ENCODE measurements at regions not wholly inside any gene's neighbourhood (a gene's known extent, or its start where the extent isn't known, plus 50 kb on each side); places are given as distances from the start of the nearest gene placed in this dataset.
A peak's percentile ranks its signal among the peaks of the same experiment; 100 is the strongest.

DNA sequence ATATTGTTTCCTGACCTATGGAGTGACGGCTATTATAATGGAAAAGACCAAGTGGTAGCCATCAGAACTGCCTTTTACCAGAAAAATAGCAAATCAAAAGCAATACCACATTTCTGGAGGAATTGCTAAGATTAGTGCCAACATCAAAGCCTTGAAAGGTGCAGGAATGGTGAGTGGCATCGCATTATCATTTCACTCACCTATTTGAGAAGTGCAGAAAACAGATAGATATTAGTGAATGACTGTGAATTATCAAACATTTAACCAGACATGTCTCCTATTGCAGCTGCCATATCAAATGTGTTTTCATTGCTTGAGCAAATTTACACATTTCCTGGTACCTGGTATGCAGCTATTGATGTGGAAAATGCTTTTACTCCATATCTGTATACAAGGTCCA lies 1638.1 kb upstream of the PABPC4L start:
- H2BK12ac ChIP-seq (ENCODE audit: low read length in 2 of 2): no peak overlapping the region
- H3K79me1 ChIP-seq (replicated peaks; ENCODE audit: low read length, poor library complexity, severe bottlenecking): no peaks in the 10 kb centered on the region
- H4K91ac ChIP-seq (ENCODE audit: low read length): no peak overlapping the region
- no peak overlapping the region for H2AFZ ChIP-seq (ENCODE audit: low read depth, low read length)
- H2BK120ac ChIP-seq (ENCODE audit: low read depth, low read length): no peak overlapping the region
- H3K4ac ChIP-seq (ENCODE audit: low read depth in 1 of 2, low read length in 2 of 2): no peak overlapping the region
- H2BK15ac ChIP-seq (ENCODE audit: low read depth, poor library complexity, severe bottlenecking): no peak overlapping the region
- H3K9ac ChIP-seq (ENCODE audit: low read length): no peak overlapping the region
- H3K9me3 ChIP-seq (ENCODE audit: control insufficient read depth, low read length): no peaks in the 10 kb centered on the region
- H4K8ac ChIP-seq (ENCODE audit: low read length): no peak overlapping the region
- no peak overlapping the region for H3K18ac ChIP-seq (ENCODE audit: low read depth in 1 of 2, low read length in 2 of 2)
- H3K23ac ChIP-seq (ENCODE audit: low read length in 2 of 2): no peak overlapping the region
- H3K4me3 ChIP-seq (ENCODE audit: insufficient read depth in 1 of 2, low read depth in 1 of 2, low read length in 2 of 2): no peak overlapping the region
- no peak overlapping the region for H3K14ac ChIP-seq (ENCODE audit: low read length in 2 of 2)
- H3K36me3 ChIP-seq (ENCODE audit: control insufficient read depth in 1 of 2, insufficient read depth in 2 of 2, low read depth in 1 of 2, low read length in 2 of 2): no peaks in the 10 kb centered on the region
- no peak overlapping the region for H2AK5ac ChIP-seq (ENCODE audit: low read length, severe bottlenecking)
- no peak overlapping the region for H2BK5ac ChIP-seq (ENCODE audit: low read depth, low read length, poor library complexity, severe bottlenecking)
- no peak for DNase-seq
- H3K27me3 ChIP-seq (ENCODE audit: control insufficient read depth in 1 of 2, insufficient read depth in 1 of 2, low read length in 2 of 2): no peaks in the 10 kb centered on the region
- H3K4me2 ChIP-seq (ENCODE audit: low read length, poor library complexity, severe bottlenecking): no peak overlapping the region
- H3K4me1 ChIP-seq (ENCODE audit: control insufficient read depth, insufficient read depth, low read depth, low read length): no peaks in the 10 kb centered on the region
- no peak overlapping the region for H3K27ac ChIP-seq (ENCODE audit: low read length, poor library complexity, severe bottlenecking)
- no CpG with 5 or more reads among the region's 2 CpGs for WGBS

DNA sequence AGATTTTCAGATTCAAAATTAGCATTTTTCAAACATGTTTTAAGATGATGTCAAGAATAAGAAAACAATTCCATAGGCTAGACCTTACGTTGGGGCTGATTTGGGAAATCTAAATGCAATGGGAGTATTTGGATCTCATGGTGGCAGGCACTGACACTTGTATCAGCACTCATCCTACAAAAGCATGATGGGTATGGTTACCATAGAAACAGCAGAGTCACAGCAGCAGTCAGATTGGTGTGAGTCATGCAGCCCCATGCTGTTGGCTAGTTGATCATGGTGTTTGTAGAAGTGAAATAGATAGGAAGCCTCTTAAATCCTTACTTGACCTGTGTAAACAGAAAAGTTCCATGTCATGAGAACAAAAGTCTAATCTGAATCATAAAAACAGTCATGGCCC lies 1637.3 kb upstream of the PABPC4L start:
- H3K14ac ChIP-seq (ENCODE audit: low read length in 2 of 2): no peak overlapping the region
- 82% methylated on average over 1 of the region's 1 CpG for WGBS
- no peak overlapping the region for H2BK120ac ChIP-seq (ENCODE audit: low read depth, low read length)
- H3K9ac ChIP-seq (ENCODE audit: low read length): no peak overlapping the region
- no peaks in the 10 kb centered on the region for H3K9me3 ChIP-seq (ENCODE audit: control insufficient read depth, low read length)
- no peak overlapping the region for H3K4me2 ChIP-seq (ENCODE audit: low read length, poor library complexity, severe bottlenecking)
- no peaks in the 10 kb centered on the region for H3K27me3 ChIP-seq (ENCODE audit: control insufficient read depth in 1 of 2, insufficient read depth in 1 of 2, low read length in 2 of 2)
- H3K4me1 ChIP-seq (ENCODE audit: control insufficient read depth, insufficient read depth, low read depth, low read length): no peaks in the 10 kb centered on the region
- H3K36me3 ChIP-seq (ENCODE audit: control insufficient read depth in 1 of 2, insufficient read depth in 2 of 2, low read depth in 1 of 2, low read length in 2 of 2): no peaks in the 10 kb centered on the region
- no peak overlapping the region for H2AK5ac ChIP-seq (ENCODE audit: low read length, severe bottlenecking)
- H2BK15ac ChIP-seq (ENCODE audit: low read depth, poor library complexity, severe bottlenecking): no peak overlapping the region
- H3K18ac ChIP-seq (ENCODE audit: low read depth in 1 of 2, low read length in 2 of 2): no peak overlapping the region
- no peak overlapping the region for H2BK12ac ChIP-seq (ENCODE audit: low read length in 2 of 2)
- no peak overlapping the region for H3K4ac ChIP-seq (ENCODE audit: low read depth in 1 of 2, low read length in 2 of 2)
- peak; percentile 80 for DNase-seq
- H4K91ac ChIP-seq (ENCODE audit: low read length): no peak overlapping the region
- no peak overlapping the region for H3K4me3 ChIP-seq (ENCODE audit: insufficient read depth in 1 of 2, low read depth in 1 of 2, low read length in 2 of 2)
- no peaks in the 10 kb centered on the region for H3K79me1 ChIP-seq (replicated peaks; ENCODE audit: low read length, poor library complexity, severe bottlenecking)
- no peak overlapping the region for H4K8ac ChIP-seq (ENCODE audit: low read length)
- no peak overlapping the region for H2BK5ac ChIP-seq (ENCODE audit: low read depth, low read length, poor library complexity, severe bottlenecking)
- H3K27ac ChIP-seq (ENCODE audit: low read length, poor library complexity, severe bottlenecking): no peak overlapping the region
- H2AFZ ChIP-seq (ENCODE audit: low read depth, low read length): no peak overlapping the region
- no peak overlapping the region for H3K23ac ChIP-seq (ENCODE audit: low read length in 2 of 2)

- no peak overlapping the region for H3K4me2 ChIP-seq (ENCODE audit: low read length, poor library complexity, severe bottlenecking)
- WGBS: 92% methylated on average over 2 of the region's 2 CpGs
Measured at GRCh38 chr4:135834471-135834870, 1632.9 kb upstream of the PABPC4L start.

GRCh38 chr4:135833529-135833928 lies 1631.9 kb upstream of the PABPC4L start:
- H3K79me1 ChIP-seq (replicated peaks; ENCODE audit: low read length, poor library complexity, severe bottlenecking): no peaks in the 10 kb centered on the region
- H4K91ac ChIP-seq (ENCODE audit: low read length): no peak overlapping the region
- H3K27ac ChIP-seq (ENCODE audit: low read length, poor library complexity, severe bottlenecking): no peak overlapping the region
- no peak overlapping the region for H2BK15ac ChIP-seq (ENCODE audit: low read depth, poor library complexity, severe bottlenecking)
- no peak overlapping the region for H3K23ac ChIP-seq (ENCODE audit: low read length in 2 of 2)
- H3K4ac ChIP-seq (ENCODE audit: low read depth in 1 of 2, low read length in 2 of 2): no peak overlapping the region
- H3K9me3 ChIP-seq (ENCODE audit: control insufficient read depth, low read length): no peaks in the 10 kb centered on the region
- no peak for DNase-seq
- no peak overlapping the region for H2AFZ ChIP-seq (ENCODE audit: low read depth, low read length)
- no peak overlapping the region for H3K18ac ChIP-seq (ENCODE audit: low read depth in 1 of 2, low read length in 2 of 2)
- no peak overlapping the region for H2BK12ac ChIP-seq (ENCODE audit: low read length in 2 of 2)
- H4K8ac ChIP-seq (ENCODE audit: low read length): no peak overlapping the region
- H3K36me3 ChIP-seq (ENCODE audit: control insufficient read depth in 1 of 2, insufficient read depth in 2 of 2, low read depth in 1 of 2, low read length in 2 of 2): no peaks in the 10 kb centered on the region
- H3K4me2 ChIP-seq (ENCODE audit: low read length, poor library complexity, severe bottlenecking): no peak overlapping the region
- H3K14ac ChIP-seq (ENCODE audit: low read length in 2 of 2): no peak overlapping the region
- no peaks in the 10 kb centered on the region for H3K4me1 ChIP-seq (ENCODE audit: control insufficient read depth, insufficient read depth, low read depth, low read length)
- H2BK5ac ChIP-seq (ENCODE audit: low read depth, low read length, poor library complexity, severe bottlenecking): no peak overlapping the region
- no peak overlapping the region for H3K9ac ChIP-seq (ENCODE audit: low read length)
- H3K27me3 ChIP-seq (ENCODE audit: control insufficient read depth in 1 of 2, insufficient read depth in 1 of 2, low read length in 2 of 2): no peaks in the 10 kb centered on the region
- H2AK5ac ChIP-seq (ENCODE audit: low read length, severe bottlenecking): no peak overlapping the region
- H2BK120ac ChIP-seq (ENCODE audit: low read depth, low read length): no peak overlapping the region
- 67% methylated on average over 1 of the region's 1 CpG for WGBS
- no peak overlapping the region for H3K4me3 ChIP-seq (ENCODE audit: insufficient read depth in 1 of 2, low read depth in 1 of 2, low read length in 2 of 2)

More at GRCh38 chr4:135834471-135834870, 1632.9 kb upstream of the PABPC4L start:
- no peak overlapping the region for H2BK15ac ChIP-seq (ENCODE audit: low read depth, poor library complexity, severe bottlenecking)
- no peak overlapping the region for H3K14ac ChIP-seq (ENCODE audit: low read length in 2 of 2)
- H3K4me3 ChIP-seq (ENCODE audit: insufficient read depth in 1 of 2, low read depth in 1 of 2, low read length in 2 of 2): no peak overlapping the region
- no peak for DNase-seq
- no peak overlapping the region for H2AFZ ChIP-seq (ENCODE audit: low read depth, low read length)
- no peak overlapping the region for H3K9ac ChIP-seq (ENCODE audit: low read length)
- H2BK12ac ChIP-seq (ENCODE audit: low read length in 2 of 2): no peak overlapping the region
- H4K91ac ChIP-seq (ENCODE audit: low read length): no peak overlapping the region
- no peaks in the 10 kb centered on the region for H3K79me1 ChIP-seq (replicated peaks; ENCODE audit: low read length, poor library complexity, severe bottlenecking)
- H3K27me3 ChIP-seq (ENCODE audit: control insufficient read depth in 1 of 2, insufficient read depth in 1 of 2, low read length in 2 of 2): no peaks in the 10 kb centered on the region
- no peak overlapping the region for H3K4ac ChIP-seq (ENCODE audit: low read depth in 1 of 2, low read length in 2 of 2)
- no peak overlapping the region for H2BK5ac ChIP-seq (ENCODE audit: low read depth, low read length, poor library complexity, severe bottlenecking)
- no peaks in the 10 kb centered on the region for H3K9me3 ChIP-seq (ENCODE audit: control insufficient read depth, low read length)
- no peak overlapping the region for H3K23ac ChIP-seq (ENCODE audit: low read length in 2 of 2)
- H2AK5ac ChIP-seq (ENCODE audit: low read length, severe bottlenecking): no peak overlapping the region
- H3K27ac ChIP-seq (ENCODE audit: low read length, poor library complexity, severe bottlenecking): no peak overlapping the region
- H3K18ac ChIP-seq (ENCODE audit: low read depth in 1 of 2, low read length in 2 of 2): no peak overlapping the region
- no peaks in the 10 kb centered on the region for H3K4me1 ChIP-seq (ENCODE audit: control insufficient read depth, insufficient read depth, low read depth, low read length)
- no peaks in the 10 kb centered on the region for H3K36me3 ChIP-seq (ENCODE audit: control insufficient read depth in 1 of 2, insufficient read depth in 2 of 2, low read depth in 1 of 2, low read length in 2 of 2)
- H2BK120ac ChIP-seq (ENCODE audit: low read depth, low read length): no peak overlapping the region
- no peak overlapping the region for H4K8ac ChIP-seq (ENCODE audit: low read length)
